SK-N-SH treated with all-trans-retinoic acid at 6 μM for 48 hours (cell line): ENCODE measurements at regions not wholly inside any gene's neighbourhood (a gene's known extent, or its start where the extent isn't known, plus 50 kb on each side); places are given as distances from the start of the nearest gene placed in this dataset.

ENCODE experiments used
- CSDC2 ChIP-seq: fragments of 250-450 bp; sonication (Bioruptor Pico); IDR thresholded peaks from 2 replicates; pipeline ENCODE4 v1.5.0; 2020; ENCODE audit warnings: mild to moderate bottlenecking, moderate library complexity
- ZC3H10 ChIP-seq: fragments of 250-450 bp; sonication (Bioruptor Pico); IDR thresholded peaks from 2 replicates; pipeline ENCODE4 v1.5.1; 2021; ENCODE audit warnings: mild to moderate bottlenecking, moderate library complexity
- ZFP3 ChIP-seq: fragments of 250-450 bp; sonication (Bioruptor Pico); IDR thresholded peaks from 2 replicates; pipeline ENCODE4 v1.5.0; 2020; ENCODE audit warnings: mild to moderate bottlenecking, moderate library complexity
- ZFP30 ChIP-seq: fragments of 450-650 bp; formaldehyde crosslinking; IDR thresholded peaks from 2 replicates; pipeline ENCODE4 v1.5.0; 2022; ENCODE audit warnings: mild to moderate bottlenecking, moderate library complexity
- ZNF70 ChIP-seq: fragments of 450-650 bp; formaldehyde crosslinking; IDR thresholded peaks from 2 replicates; pipeline ENCODE4 v1.5.0; 2020; ENCODE audit warnings: mild to moderate bottlenecking, moderate library complexity
- ZNF8 ChIP-seq: fragments of 450-650 bp; formaldehyde crosslinking; IDR thresholded peaks from 2 replicates; pipeline ENCODE4 v1.5.0; 2020; ENCODE audit warnings: mild to moderate bottlenecking, moderate library complexity
- TF ChIP-seq, protein P1 (sequence below): fragments of 250-450 bp; sonication (Bioruptor Pico); IDR thresholded peaks from 2 replicates; pipeline ENCODE4 v1.8.0; 2020; ENCODE audit warnings: mild to moderate bottlenecking, moderate library complexity, borderline replicate concordance
- TF ChIP-seq, protein P2 (sequence below): fragments of 250-450 bp; sonication (Bioruptor Pico); IDR thresholded peaks from 2 replicates; pipeline ENCODE4 v1.8.0; 2021; ENCODE audit warnings: low read depth, mild to moderate bottlenecking, moderate library complexity, borderline replicate concordance

GRCh38 chr13:40130871-40131636 lies 475.6 kb downstream of the COG6 start:
- TF ChIP-seq, protein P1, sequence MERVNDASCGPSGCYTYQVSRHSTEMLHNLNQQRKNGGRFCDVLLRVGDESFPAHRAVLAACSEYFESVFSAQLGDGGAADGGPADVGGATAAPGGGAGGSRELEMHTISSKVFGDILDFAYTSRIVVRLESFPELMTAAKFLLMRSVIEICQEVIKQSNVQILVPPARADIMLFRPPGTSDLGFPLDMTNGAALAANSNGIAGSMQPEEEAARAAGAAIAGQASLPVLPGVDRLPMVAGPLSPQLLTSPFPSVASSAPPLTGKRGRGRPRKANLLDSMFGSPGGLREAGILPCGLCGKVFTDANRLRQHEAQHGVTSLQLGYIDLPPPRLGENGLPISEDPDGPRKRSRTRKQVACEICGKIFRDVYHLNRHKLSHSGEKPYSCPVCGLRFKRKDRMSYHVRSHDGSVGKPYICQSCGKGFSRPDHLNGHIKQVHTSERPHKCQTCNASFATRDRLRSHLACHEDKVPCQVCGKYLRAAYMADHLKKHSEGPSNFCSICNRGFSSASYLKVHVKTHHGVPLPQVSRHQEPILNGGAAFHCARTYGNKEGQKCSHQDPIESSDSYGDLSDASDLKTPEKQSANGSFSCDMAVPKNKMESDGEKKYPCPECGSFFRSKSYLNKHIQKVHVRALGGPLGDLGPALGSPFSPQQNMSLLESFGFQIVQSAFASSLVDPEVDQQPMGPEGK (CRISPR knock-in tag): no peak
- TF ChIP-seq ZNF8 (CRISPR knock-in tag) (no peak), ZC3H10 (CRISPR knock-in tag) (no peak), ZFP3 (CRISPR knock-in tag) (no peak), CSDC2 (CRISPR knock-in tag) (no peak), ZNF70 (no peak), ZFP30 (CRISPR knock-in tag) (no peak)
- TF ChIP-seq, protein P2, sequence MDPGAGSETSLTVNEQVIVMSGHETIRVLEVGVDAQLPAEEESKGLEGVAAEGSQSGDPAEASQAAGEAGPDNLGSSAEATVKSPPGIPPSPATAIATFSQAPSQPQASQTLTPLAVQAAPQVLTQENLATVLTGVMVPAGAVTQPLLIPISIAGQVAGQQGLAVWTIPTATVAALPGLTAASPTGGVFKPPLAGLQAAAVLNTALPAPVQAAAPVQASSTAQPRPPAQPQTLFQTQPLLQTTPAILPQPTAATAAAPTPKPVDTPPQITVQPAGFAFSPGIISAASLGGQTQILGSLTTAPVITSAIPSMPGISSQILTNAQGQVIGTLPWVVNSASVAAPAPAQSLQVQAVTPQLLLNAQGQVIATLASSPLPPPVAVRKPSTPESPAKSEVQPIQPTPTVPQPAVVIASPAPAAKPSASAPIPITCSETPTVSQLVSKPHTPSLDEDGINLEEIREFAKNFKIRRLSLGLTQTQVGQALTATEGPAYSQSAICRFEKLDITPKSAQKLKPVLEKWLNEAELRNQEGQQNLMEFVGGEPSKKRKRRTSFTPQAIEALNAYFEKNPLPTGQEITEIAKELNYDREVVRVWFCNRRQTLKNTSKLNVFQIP: no peak
